Hepatocyte (in vitro differentiated cells): ENCODE measurements at regions not wholly inside any gene's neighbourhood (a gene's known extent, or its start where the extent isn't known, plus 50 kb on each side); places are given as distances from the start of the nearest gene placed in this dataset.

Experiments used
- DNase-seq: peaks from one replicate; pipeline ENCODE4 v3.0.0-alpha.2; 2016; ENCODE audit warnings: low spot score
- H2AFZ ChIP-seq: fragments of 200-600 bp; sonication (generic); 2 replicates; pipeline ENCODE4 v1.6.0; 2016; ENCODE audit warnings: antibody characterized with exemption, mild to moderate bottlenecking
- H3K27ac ChIP-seq: fragments of 200-600 bp; sonication (generic); 2 replicates; pipeline ENCODE4 v1.5.1; 2016; ENCODE audit warnings: mild to moderate bottlenecking
- H3K27me3 ChIP-seq: fragments of 200-600 bp; sonication (generic); 2 replicates; pipeline ENCODE4 v1.6.1; 2016
- H3K36me3 ChIP-seq: fragments of 200-600 bp; sonication (generic); replicated peaks from 2 replicates; pipeline ENCODE4 v1.5.1; 2016; ENCODE audit warnings: low read depth; ENCODE audit not compliant: insufficient read depth
- H3K4me1 ChIP-seq: fragments of 200-600 bp; sonication (generic); 2 replicates; pipeline ENCODE4 v1.5.1; 2016; ENCODE audit warnings: mild to moderate bottlenecking, moderate library complexity; ENCODE audit not compliant: insufficient read depth
- H3K4me2 ChIP-seq: fragments of 200-600 bp; sonication (generic); 2 replicates; pipeline ENCODE4 v1.6.0; 2016
- H3K4me3 ChIP-seq: fragments of 200-600 bp; sonication (generic); 2 replicates; pipeline ENCODE4 v1.5.1; 2016; ENCODE audit warnings: mild to moderate bottlenecking
- H3K79me2 ChIP-seq: fragments of 200-600 bp; sonication (generic); 2 replicates; pipeline ENCODE4 v1.6.0; 2017; ENCODE audit warnings: mild to moderate bottlenecking
- H3K9me2 ChIP-seq: fragments of 200-600 bp; sonication (generic); replicated peaks from 2 replicates; pipeline ENCODE4 v1.6.0; 2017; ENCODE audit warnings: mild to moderate bottlenecking; ENCODE audit not compliant: insufficient read depth
- H3K9me3 ChIP-seq: fragments of 200-600 bp; sonication (generic); 2 replicates; pipeline ENCODE4 v1.5.1; 2016; ENCODE audit warnings: low read depth, mild to moderate bottlenecking
- H4K20me1 ChIP-seq: fragments of 200-600 bp; sonication (generic); 2 replicates; pipeline ENCODE4 v1.6.0; 2016; ENCODE audit warnings: mild to moderate bottlenecking; ENCODE audit not compliant: insufficient read depth, poor library complexity, severe bottlenecking
- CTCF ChIP-seq: fragments of 200-600 bp; sonication (generic); IDR thresholded peaks from 2 replicates; pipeline ENCODE4 v1.5.1; 2016; ENCODE audit warnings: antibody characterized with exemption, mild to moderate bottlenecking; ENCODE audit not compliant: poor library complexity
- EZH2 ChIP-seq: fragments of 200-600 bp; sonication (generic); IDR thresholded peaks from 2 replicates; pipeline ENCODE4 v1.6.1; 2016; ENCODE audit warnings: antibody characterized with exemption, mild to moderate bottlenecking, borderline replicate concordance
- EZH2phosphoT487 ChIP-seq: fragments of 200-600 bp; sonication (generic); IDR thresholded peaks from one replicate; pipeline ENCODE4 v1.6.1; 2018; ENCODE audit warnings: antibody characterized with exemption, mild to moderate bottlenecking, low read depth, moderate library complexity; ENCODE audit not compliant: unreplicated experiment, severe bottlenecking
- WGBS: methylation state at CpG from one replicate; pipeline ENCODE4 v1.1.6; 2016; ENCODE audit warnings: low lambda C conversion rate; ENCODE audit errors: missing lambda C conversion rate; 5-methylcytosine and 5-hydroxymethylcytosine counted together

GRCh38 chr21:16519644-16520043, 789.9 kb downstream of the USP25 start:
- Histone ChIP-seq H3K36me3 (no peaks in the 10 kb centered on the region), H3K9me2 (no peaks in the 10 kb centered on the region), H3K9me3 (no peaks in the 10 kb centered on the region), H3K4me1 (no peaks in the 10 kb centered on the region), H2AFZ (no peak overlapping the region), H3K27me3 (no peaks in the 10 kb centered on the region), H4K20me1 (no peaks in the 10 kb centered on the region), H3K79me2 (no peaks in the 10 kb centered on the region), H3K27ac (no peak overlapping the region), H3K4me3 (no peak overlapping the region), H3K4me2 (no peak overlapping the region)
- no peak for TF ChIP-seq EZH2phosphoT487
- TF ChIP-seq EZH2 = no peak
- no peak for TF ChIP-seq CTCF
- no peak for DNase-seq

GRCh38 chr21:16522548-16522947, 792.8 kb downstream of the USP25 start:
- H3K4me2 ChIP-seq = no peak overlapping the region
- no peak overlapping the region for H2AFZ ChIP-seq
- no peak overlapping the region for H3K27ac ChIP-seq
- H3K79me2 ChIP-seq = no peaks in the 10 kb centered on the region
- no peak for TF ChIP-seq EZH2phosphoT487
- no peak for TF ChIP-seq EZH2
- TF ChIP-seq CTCF = no peak
- 71% methylated on average over 2 of the region's 2 CpGs for WGBS
- no peaks in the 10 kb centered on the region for H3K9me2 ChIP-seq
- H3K4me3 ChIP-seq = no peak overlapping the region
- no peaks in the 10 kb centered on the region for H3K4me1 ChIP-seq
- DNase-seq = no peak
- H4K20me1 ChIP-seq = no peaks in the 10 kb centered on the region
- no peaks in the 10 kb centered on the region for H3K36me3 ChIP-seq
- no peaks in the 10 kb centered on the region for H3K9me3 ChIP-seq
- H3K27me3 ChIP-seq = no peaks in the 10 kb centered on the region

- no peak for DNase-seq
- Histone ChIP-seq H3K79me2 (no peaks in the 10 kb centered on the region), H3K4me3 (no peak overlapping the region), H3K9me2 (no peaks in the 10 kb centered on the region), H3K27ac (no peak overlapping the region), H3K4me2 (no peak overlapping the region), H2AFZ (no peak overlapping the region), H3K36me3 (no peaks in the 10 kb centered on the region), H3K27me3 (no peaks in the 10 kb centered on the region), H4K20me1 (no peaks in the 10 kb centered on the region), H3K9me3 (no peaks in the 10 kb centered on the region), H3K4me1 (peaks cover 5% of the 10 kb centered on the region)
- no peak for TF ChIP-seq EZH2phosphoT487
- TF ChIP-seq CTCF = no peak
- WGBS = 98% methylated on average over 2 of the region's 2 CpGs
Observed at GRCh38 chr21:16530656-16531055, 800.9 kb downstream of the USP25 start.

- no peak for DNase-seq
- no peak overlapping the region for H2AFZ ChIP-seq
- no peak overlapping the region for H3K4me3 ChIP-seq
- H3K9me2 ChIP-seq = no peaks in the 10 kb centered on the region
- H3K27me3 ChIP-seq = no peaks in the 10 kb centered on the region
- H3K9me3 ChIP-seq = no peaks in the 10 kb centered on the region
- H3K79me2 ChIP-seq = no peaks in the 10 kb centered on the region
- WGBS = 88% methylated on average over 4 of the region's 4 CpGs
- TF ChIP-seq EZH2 (no peak), EZH2phosphoT487 (no peak), CTCF (no peak)
- no peaks in the 10 kb centered on the region for H4K20me1 ChIP-seq
- H3K36me3 ChIP-seq = no peaks in the 10 kb centered on the region
- H3K4me2 ChIP-seq = no peak overlapping the region
- no peak overlapping the region for H3K27ac ChIP-seq
- peaks cover 5% of the 10 kb centered on the region for H3K4me1 ChIP-seq
Observed at GRCh38 chr21:16532840-16533239, 803.1 kb downstream of the USP25 start.
